Memory B cell (primary cell): ENCODE measurements at regions not wholly inside any gene's neighbourhood (a gene's known extent, or its start where the extent isn't known, plus 50 kb on each side); places are given as distances from the start of the nearest gene placed in this dataset.
"Not testable (repeated sequence)": the region's sequence is repeated elsewhere in the genome, so short reads cannot be mapped to it uniquely, and the experiment has no call there.

Source experiments
- ATAC-seq: fragments of 150-1000 bp; cut with Tn5 transposase; 2 replicates; pipeline ENCODE4 v1.10.0; 2021; ENCODE audit warnings: low read depth, mild to moderate bottlenecking, moderate library complexity
- DNase-seq, 2 donors: peaks; one replicate each; pipeline ENCODE4 v3.0.0; 2022; ENCODE audit warnings: low spot score in 2 of 2
- H3K27ac Mint-ChIP-seq: one replicate; pipeline ENCODE4 v1.8.0; 2022; ENCODE audit warnings: mild to moderate bottlenecking, moderate library complexity, mixed read lengths
- H3K27me3 Mint-ChIP-seq: one replicate; pipeline ENCODE4 v1.8.0; 2022; ENCODE audit warnings: mixed read lengths
- H3K36me3 Mint-ChIP-seq: one replicate; pipeline ENCODE4 v1.8.0; 2022; ENCODE audit warnings: mild to moderate bottlenecking, mixed read lengths
- H3K4me1 Mint-ChIP-seq: one replicate; pipeline ENCODE4 v1.8.0; 2022; ENCODE audit warnings: mixed read lengths
- H3K4me3 Mint-ChIP-seq: one replicate; pipeline ENCODE4 v1.8.0; 2022; ENCODE audit warnings: mild to moderate bottlenecking, moderate library complexity, mixed read lengths
- H3K9me3 Mint-ChIP-seq: one replicate; pipeline ENCODE4 v1.8.0; 2022; ENCODE audit warnings: mixed read lengths

DNA sequence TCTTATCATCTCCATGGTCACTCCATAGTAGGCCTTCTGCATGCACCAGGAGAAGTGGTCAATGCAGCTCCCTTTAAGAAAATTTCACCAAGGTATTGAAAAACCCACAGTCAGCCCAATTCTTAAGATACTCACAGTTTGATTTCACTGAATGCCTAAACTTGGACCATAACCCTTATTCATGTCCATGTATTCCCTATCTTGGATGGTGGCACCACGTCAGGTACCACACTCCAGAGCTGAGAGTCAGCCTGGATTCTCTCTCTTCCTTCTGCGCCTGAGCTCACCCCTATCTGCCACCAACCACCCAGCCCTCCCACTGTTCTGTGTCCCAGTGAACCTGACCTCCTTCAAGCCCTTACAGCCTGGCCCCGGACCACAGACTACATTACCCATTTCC is 183.2 kb upstream of the NR2F2 start:
- Mint-ChIP-seq H3K27me3 (peaks cover 3% of the 10 kb centered on the region), H3K27ac (no peak overlapping the region), H3K9me3 (no peaks in the 10 kb centered on the region), H3K36me3 (peaks cover 2% of the 10 kb centered on the region), H3K4me1 (no peaks in the 10 kb centered on the region), H3K4me3 (no peak overlapping the region)
- DNase-seq (no peak), ATAC-seq (no peak)

- H3K9me3 Mint-ChIP-seq = no peaks in the 10 kb centered on the region
- peaks cover 3% of the 10 kb centered on the region for H3K27me3 Mint-ChIP-seq
- DNase-seq (no peak), ATAC-seq (no peak)
- H3K36me3 Mint-ChIP-seq = peaks cover 2% of the 10 kb centered on the region
- no peak overlapping the region for H3K4me3 Mint-ChIP-seq
- no peaks in the 10 kb centered on the region for H3K4me1 Mint-ChIP-seq
- no peak overlapping the region for H3K27ac Mint-ChIP-seq
These were observed 180.2 kb upstream of the NR2F2 start for GRCh38 chr15:96150254-96150653.

- H3K27me3 Mint-ChIP-seq, H3K4me3 Mint-ChIP-seq, H3K27ac Mint-ChIP-seq, H3K36me3 Mint-ChIP-seq, ATAC-seq, H3K9me3 Mint-ChIP-seq, H3K4me1 Mint-ChIP-seq, DNase-seq: not testable (repeated sequence)
These were observed 178.8 kb upstream of the NR2F2 start for GRCh38 chr15:96151749-96152148.

DNA sequence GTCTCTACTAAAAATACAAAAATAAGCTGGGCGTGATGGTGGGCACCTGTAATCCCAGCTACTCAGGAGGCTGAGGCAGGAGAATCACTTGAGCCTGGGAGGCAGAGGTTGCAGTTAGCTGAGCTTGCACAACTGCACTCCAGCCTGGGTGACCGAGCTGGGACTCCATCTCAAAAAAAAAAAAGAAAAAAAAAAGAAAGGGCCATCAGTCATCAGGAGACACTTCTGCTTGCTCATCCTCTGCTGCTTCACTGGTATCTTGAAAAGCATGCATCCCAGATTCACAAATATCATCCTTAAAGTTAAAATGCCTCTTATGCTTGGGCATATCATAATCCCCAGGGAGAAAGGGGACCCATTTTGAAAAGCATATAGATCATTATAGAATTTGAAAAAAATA is 176.6 kb upstream of the NR2F2 start:
- Mint-ChIP-seq H3K36me3 (no peaks in the 10 kb centered on the region), H3K4me3 (no peak overlapping the region), H3K27ac (no peak overlapping the region), H3K9me3 (no peaks in the 10 kb centered on the region), H3K4me1 (no peaks in the 10 kb centered on the region), H3K27me3 (no peaks in the 10 kb centered on the region)
- DNase-seq = no peak
- ATAC-seq = no peak

DNA sequence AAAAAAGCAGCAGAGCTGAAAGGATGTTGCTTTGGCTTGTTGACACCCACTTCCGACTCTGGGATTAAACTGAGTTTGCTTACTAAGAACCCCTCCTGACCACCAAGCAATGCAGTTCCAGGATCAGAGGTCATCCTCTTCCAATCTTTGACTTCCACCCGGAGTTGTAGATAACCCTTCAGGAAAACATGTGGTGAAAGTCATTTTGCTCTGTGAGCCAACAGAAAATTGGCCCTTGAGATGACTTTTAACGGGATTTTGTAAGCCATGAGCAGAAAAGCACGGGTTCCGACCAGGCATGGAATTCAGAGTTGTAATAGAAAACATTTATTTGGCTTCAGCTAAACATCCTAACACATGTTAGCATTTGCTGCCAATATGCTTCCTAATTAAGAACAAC is 171.6 kb upstream of the NR2F2 start:
- H3K27ac Mint-ChIP-seq = no peak overlapping the region
- no peaks in the 10 kb centered on the region for H3K4me1 Mint-ChIP-seq
- DNase-seq (no peak), ATAC-seq (no peak)
- no peak overlapping the region for H3K4me3 Mint-ChIP-seq
- no peaks in the 10 kb centered on the region for H3K36me3 Mint-ChIP-seq
- H3K27me3 Mint-ChIP-seq = no peaks in the 10 kb centered on the region
- no peaks in the 10 kb centered on the region for H3K9me3 Mint-ChIP-seq

- DNase-seq = no peak
- H3K27ac Mint-ChIP-seq = no peak overlapping the region
These were observed 170.2 kb upstream of the NR2F2 start for GRCh38 chr15:96160269-96160668.

GRCh38 chr15:96160800-96161199 is 169.7 kb upstream of the NR2F2 start:
- H3K27me3 Mint-ChIP-seq = no peaks in the 10 kb centered on the region

More at GRCh38 chr15:96160269-96160668, 170.2 kb upstream of the NR2F2 start:
- ATAC-seq = no peak
- Mint-ChIP-seq H3K9me3 (no peaks in the 10 kb centered on the region), H3K4me1 (no peaks in the 10 kb centered on the region), H3K4me3 (no peak overlapping the region), H3K36me3 (no peaks in the 10 kb centered on the region), H3K27me3 (no peaks in the 10 kb centered on the region)

GRCh38 chr15:96162322-96162721 is 168.2 kb upstream of the NR2F2 start:
- no peak for ATAC-seq
- Mint-ChIP-seq H3K27me3 (no peaks in the 10 kb centered on the region), H3K9me3 (no peaks in the 10 kb centered on the region), H3K4me1 (no peaks in the 10 kb centered on the region), H3K27ac (no peak overlapping the region), H3K36me3 (no peaks in the 10 kb centered on the region), H3K4me3 (no peak overlapping the region)
- no peak for DNase-seq

More at GRCh38 chr15:96160800-96161199, 169.7 kb upstream of the NR2F2 start:
- Mint-ChIP-seq H3K36me3 (no peaks in the 10 kb centered on the region), H3K27ac (no peak overlapping the region), H3K9me3 (no peaks in the 10 kb centered on the region), H3K4me3 (no peak overlapping the region), H3K4me1 (no peaks in the 10 kb centered on the region)
- no peak for DNase-seq
- no peak for ATAC-seq

GRCh38 chr15:96165081-96165480 is 165.4 kb upstream of the NR2F2 start:
- DNase-seq = no peak
- ATAC-seq = no peak
- no peaks in the 10 kb centered on the region for H3K36me3 Mint-ChIP-seq
- H3K27me3 Mint-ChIP-seq = no peaks in the 10 kb centered on the region
- no peaks in the 10 kb centered on the region for H3K4me1 Mint-ChIP-seq
- no peak overlapping the region for H3K27ac Mint-ChIP-seq
- peaks cover 4% of the 10 kb centered on the region for H3K9me3 Mint-ChIP-seq
- no peak overlapping the region for H3K4me3 Mint-ChIP-seq

- ATAC-seq = no peak
These were observed 164.7 kb upstream of the NR2F2 start for GRCh38 chr15:96165775-96166174.

DNA sequence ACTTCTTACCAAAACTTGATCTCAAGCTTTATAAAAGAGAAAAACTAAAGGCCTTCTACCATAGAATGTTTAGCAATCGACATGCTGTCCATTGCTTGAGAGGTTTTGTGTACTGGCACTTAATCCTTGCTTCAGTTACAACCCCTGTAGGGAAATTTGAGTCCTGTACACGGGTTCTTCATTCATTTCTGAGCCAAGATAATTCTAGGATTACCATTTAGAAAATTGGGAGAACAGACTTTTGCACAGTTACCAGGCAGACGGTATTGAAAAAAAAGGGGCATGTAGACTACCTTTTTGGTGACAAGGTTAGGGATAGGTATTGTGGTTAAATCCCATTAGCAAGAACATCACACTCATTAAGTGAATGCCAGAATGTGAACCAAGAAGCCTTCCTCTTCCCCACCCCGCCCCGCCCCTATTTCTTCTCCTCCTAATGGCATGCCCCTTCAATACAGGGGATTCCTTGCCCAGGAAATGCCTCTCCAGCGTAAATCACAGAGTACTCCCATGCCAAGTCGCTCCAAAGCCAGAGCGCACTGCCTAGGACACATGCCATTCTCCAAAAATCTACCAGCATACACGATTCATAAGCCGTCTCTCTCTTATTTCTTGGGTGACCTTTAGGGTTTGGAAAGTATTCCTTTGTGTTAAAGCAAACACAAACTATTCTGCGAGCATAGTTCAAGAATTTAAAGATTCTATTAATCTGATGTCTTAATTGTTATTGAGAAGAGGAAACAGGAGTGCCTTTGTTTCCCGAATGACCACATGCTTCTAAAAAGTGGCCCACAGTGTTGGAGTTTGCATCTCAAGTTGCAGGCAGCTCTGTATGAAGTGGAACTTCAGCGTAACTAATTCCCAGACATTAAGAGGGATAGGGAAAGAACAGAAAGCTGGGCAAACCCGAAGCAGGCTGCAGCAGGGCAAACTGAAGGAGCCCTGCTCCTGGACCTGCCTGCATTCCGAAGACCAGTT is 164.0 kb upstream of the NR2F2 start:
- Mint-ChIP-seq H3K4me1 (no peaks in the 10 kb centered on the region), H3K4me3 (no peak overlapping the region), H3K9me3 (peaks cover 4% of the 10 kb centered on the region), H3K36me3 (no peaks in the 10 kb centered on the region), H3K27ac (no peak overlapping the region), H3K27me3 (no peaks in the 10 kb centered on the region)
- DNase-seq (no peak), ATAC-seq (no peak)

More at GRCh38 chr15:96165775-96166174, 164.7 kb upstream of the NR2F2 start:
- no peak for DNase-seq
- Mint-ChIP-seq H3K27ac (no peak overlapping the region), H3K4me1 (no peaks in the 10 kb centered on the region), H3K36me3 (no peaks in the 10 kb centered on the region), H3K27me3 (no peaks in the 10 kb centered on the region), H3K4me3 (no peak overlapping the region), H3K9me3 (peaks cover 4% of the 10 kb centered on the region)

- not testable (repeated sequence) for DNase-seq, H3K36me3 Mint-ChIP-seq, ATAC-seq, H3K9me3 Mint-ChIP-seq, H3K4me1 Mint-ChIP-seq, H3K4me3 Mint-ChIP-seq, H3K27ac Mint-ChIP-seq, H3K27me3 Mint-ChIP-seq
These were observed 159.9 kb upstream of the NR2F2 start for GRCh38 chr15:96170616-96170978.

GRCh38 chr15:96170979-96171739 is 159.3 kb upstream of the NR2F2 start:
- Mint-ChIP-seq H3K27me3 (no peaks in the 10 kb centered on the region), H3K36me3 (no peaks in the 10 kb centered on the region), H3K4me3 (no peak overlapping the region), H3K9me3 (peaks cover 4% of the 10 kb centered on the region), H3K4me1 (no peaks in the 10 kb centered on the region), H3K27ac (no peak overlapping the region)
- DNase-seq = no peak
- ATAC-seq = no peak

GRCh38 chr15:96171853-96172296 is 158.6 kb upstream of the NR2F2 start:
- no peaks in the 10 kb centered on the region for H3K27me3 Mint-ChIP-seq

More at GRCh38 chr15:96171853-96172296, 158.6 kb upstream of the NR2F2 start:
- Mint-ChIP-seq H3K9me3 (peaks cover 4% of the 10 kb centered on the region), H3K27ac (no peak overlapping the region), H3K36me3 (no peaks in the 10 kb centered on the region), H3K4me3 (no peak overlapping the region), H3K4me1 (no peaks in the 10 kb centered on the region)
- no peak for ATAC-seq
- no peak for DNase-seq
